ENCODE measurements at regions not wholly inside any gene's neighbourhood (a gene's known extent, or its start where the extent isn't known, plus 50 kb on each side); places are given as distances from the start of the nearest gene placed in this dataset.
"Not testable (repeated sequence)": the region's sequence is repeated elsewhere in the genome, so short reads cannot be mapped to it uniquely, and the experiment has no call there.

DNA sequence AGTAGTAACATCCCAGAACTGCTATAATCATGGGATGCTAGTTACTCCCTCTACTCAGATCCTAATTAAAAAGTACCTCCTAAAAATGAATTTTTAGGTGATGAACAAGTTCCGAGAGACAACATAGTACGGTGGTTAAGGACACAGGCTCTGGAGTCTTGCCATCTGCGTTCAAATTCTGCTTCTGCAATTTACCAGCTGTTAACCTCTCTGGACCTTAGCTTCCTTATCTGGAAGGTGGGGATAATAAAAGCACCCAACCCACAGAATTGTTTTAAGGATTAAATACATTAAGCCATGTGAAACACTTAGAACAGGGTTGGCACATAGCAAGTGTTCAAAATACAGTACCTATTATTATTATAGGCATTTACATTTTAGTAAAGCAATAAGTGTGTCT lies 77.5 kb upstream of the XPA start:
- DNase-seq, result no peak

DNA sequence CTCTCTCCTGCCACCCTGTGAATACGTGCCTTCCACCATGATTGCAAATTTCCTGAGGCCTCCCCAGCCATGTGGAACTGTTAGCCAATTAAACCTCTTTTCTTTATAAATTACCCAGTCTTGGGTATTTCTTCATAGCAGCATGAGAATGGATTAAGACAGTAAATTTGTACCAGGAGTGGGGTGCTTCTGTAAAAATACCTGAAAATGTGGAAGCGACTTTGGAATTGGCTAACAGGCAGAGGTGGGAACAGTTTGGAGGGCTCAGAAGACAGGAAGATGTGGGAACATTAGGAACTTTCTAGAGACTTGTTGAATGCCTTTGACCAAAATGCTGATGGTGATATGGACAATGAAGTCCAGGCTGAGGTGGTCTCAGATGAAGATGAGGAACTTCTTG lies 74.3 kb upstream of the FOXE1 start:
- not testable (repeated sequence) for DNase-seq

DNA sequence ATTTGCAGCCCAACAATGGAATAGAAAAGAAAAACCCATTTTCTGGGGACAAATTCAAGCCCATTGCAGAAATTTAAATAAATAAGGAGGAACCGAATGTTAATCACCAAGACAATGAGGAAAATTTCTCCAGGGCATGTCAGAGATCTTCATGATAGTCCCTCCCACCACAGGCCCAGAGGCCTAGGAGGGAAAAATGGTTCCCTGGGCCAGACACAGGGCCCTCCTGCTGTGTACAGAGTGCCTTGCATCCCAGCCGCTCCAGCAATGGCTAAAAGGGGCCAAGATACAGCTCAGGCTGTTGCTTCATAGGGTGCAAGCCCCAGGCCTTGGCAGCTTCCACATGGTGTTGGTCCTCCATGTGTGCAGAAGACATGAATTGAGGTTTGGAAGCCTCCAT lies 73.4 kb upstream of the FOXE1 start:
- no peak for DNase-seq

DNA sequence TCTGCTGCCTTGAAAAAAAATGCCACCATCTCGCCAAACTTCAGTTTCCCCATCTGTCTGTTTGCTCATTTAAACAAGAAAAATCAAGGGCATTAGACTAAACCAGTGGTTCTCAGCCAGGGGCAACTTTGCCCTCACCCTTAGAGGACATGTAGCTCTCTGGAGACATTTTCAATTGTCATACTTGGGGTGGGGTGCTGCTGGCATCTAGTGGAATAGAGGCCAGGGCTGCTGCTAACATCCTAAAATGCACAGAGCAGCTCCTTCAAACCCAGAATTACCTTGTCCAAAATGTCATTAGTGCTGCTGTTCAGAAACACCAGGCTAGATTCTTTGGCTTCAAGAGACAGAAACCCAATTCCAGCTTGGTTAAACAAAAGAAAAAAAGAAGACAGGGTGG lies 71.1 kb upstream of the FOXE1 start:
- DNase-seq, result no peak

DNA sequence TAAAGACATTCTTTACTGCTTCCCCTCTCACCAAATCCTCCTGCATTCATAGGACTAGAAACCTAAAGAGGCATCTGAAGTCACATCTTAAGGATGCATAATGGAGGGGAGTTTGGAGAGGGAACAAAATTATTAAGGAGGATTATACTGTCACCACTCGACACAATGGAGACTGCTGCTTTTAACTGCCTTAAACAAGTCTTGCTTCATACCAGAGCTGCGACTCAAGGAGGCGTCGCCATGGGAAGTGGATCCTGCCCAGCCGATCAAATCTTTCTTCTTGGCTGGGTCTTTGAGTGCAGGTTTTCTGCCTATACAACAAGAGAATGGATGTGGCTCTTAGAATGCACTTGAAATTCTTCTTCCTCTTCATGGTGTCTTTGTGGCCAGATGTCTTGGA lies 66.7 kb upstream of the FOXE1 start:
- DNase-seq, result no peak

DNA sequence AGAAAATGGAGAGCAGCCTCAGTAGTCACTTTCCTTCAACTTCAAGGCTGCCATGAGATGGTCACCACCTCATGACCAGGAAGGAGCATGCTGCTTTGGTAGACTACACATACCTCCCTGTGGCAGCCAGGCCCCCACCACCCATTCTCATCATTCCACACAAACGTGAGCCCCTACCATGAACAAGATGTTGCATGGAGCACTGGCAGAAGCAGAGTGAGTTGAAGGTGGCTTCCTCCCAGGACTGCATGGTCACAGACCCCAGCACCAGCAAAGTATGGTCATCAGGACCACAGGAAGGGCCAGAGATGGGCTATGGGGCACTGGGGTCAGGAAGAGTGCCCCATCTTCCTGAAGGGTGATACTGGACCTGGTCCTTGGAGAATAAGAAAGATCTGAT lies 65.5 kb upstream of the FOXE1 start:
- DNase-seq, result no peak

DNA sequence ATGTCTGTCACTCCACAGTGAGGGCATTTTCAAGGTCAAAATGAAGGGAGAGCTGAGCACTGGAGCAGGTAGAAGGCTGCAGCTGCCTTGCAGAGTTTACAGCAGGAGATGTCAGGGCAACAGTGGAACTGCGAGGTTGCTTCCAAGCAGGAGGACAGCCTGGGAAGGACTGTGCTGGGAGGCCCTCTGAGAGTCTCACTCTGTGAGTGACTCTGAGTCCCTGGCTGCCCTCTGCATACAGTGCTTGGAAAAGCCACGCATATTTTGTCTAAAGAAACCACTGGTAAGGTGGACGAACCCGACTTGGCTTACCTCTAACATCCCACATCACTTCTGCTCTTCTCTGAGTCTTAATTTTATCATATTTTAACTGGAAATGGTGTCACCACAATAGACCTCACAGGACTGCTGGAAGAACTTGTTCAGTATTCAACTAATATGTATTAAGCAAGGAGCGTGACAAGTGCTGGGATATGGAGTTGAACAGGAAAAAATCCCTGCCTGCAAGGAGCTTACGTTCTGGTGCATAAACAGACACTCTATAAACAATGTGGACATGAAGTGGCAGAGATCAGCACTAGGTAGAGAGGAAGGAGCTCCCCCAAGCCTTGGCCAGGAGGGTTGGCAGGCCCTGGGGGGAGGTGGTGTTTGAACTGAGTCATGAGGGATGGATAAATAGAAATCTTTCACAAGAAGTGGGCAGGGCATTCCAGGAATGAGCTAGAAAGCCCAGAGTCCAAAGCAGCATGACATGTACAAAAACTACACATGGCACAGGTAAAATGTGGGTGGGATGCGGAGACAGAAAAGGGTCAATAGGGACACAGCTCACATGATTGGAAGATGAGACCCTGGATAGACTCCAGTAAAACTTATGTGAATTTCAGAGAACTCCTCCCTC lies 64.0 kb upstream of the FOXE1 start:
- no peak for DNase-seq

DNA sequence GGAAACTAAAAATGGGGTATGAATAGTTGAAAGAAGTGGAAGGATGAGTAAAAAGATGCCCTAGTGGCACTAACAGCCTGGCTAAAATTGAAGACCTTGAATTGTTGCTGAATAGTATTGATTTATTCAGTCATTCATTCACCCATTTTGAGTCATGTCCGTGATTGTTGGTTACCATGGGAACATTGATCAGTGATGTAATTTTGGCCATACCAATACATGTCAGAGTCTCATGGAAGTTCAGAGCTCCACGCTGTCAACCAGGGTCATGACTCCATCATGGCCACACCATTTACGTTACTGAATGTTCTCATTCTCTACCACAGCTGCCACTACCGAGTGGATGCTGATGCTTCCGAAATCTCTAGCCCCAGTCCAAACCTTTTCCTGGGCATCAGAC lies 62.5 kb upstream of the FOXE1 start:
- DNase-seq, result no peak

DNA sequence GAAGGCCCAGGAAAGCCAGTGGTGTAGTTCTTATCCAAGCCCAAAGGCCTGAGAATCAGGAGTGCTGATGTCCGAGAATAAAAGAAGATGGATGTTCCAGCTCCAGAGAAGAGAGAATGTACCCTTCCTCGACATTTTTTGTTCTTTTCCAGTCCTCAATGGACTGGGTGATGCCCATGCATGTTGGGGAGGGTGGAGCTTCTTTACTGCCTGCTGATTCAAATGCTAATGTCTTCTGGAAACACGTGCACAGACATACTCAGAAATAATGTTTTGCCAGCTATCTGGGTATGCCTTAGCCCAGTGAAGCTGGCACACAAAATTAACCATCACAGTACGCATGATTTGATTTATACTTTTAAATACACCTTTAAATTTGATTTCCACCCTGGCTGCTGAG lies 61.5 kb upstream of the FOXE1 start:
- DNase-seq, result no peak

DNA sequence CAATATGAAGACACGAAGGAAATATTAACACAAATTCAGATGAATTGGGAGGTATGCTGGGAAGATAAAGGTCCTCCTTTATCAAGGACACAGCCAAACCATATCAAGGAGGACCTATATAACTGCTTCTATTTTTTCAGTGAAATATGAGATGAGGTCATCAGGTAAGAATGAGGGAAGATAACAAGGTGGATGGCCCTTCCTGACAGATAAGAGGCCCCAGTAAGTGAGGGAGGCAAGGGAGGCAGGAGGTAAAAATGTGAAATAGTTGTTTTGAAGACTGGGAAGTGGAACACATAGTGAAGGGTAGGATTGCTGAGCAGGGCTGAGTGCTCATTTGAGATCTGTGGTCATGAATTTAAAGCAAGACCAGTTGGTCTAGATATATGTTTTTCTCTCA lies 60.0 kb upstream of the FOXE1 start:
- no peak for DNase-seq

DNA sequence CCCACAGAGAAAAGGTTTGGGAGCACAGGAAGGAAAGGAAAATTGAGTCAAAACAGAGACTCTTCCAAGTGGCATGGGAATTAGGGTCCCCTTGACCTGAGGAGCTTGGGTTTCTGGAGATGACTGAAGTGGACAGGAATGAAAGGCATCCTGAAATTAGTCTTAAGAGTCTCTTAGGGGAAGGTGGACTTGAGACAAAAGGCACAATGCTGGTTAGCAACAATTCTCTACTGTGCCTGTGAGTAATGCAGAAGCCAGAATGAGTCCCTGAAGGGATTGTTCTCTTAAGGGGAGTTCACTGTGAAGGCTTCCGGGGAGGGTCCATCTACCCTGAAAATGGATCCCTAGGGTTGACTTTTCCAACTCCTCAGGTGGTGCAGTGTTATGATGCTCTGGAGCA lies 58.4 kb upstream of the FOXE1 start:
- no peak for DNase-seq

DNA sequence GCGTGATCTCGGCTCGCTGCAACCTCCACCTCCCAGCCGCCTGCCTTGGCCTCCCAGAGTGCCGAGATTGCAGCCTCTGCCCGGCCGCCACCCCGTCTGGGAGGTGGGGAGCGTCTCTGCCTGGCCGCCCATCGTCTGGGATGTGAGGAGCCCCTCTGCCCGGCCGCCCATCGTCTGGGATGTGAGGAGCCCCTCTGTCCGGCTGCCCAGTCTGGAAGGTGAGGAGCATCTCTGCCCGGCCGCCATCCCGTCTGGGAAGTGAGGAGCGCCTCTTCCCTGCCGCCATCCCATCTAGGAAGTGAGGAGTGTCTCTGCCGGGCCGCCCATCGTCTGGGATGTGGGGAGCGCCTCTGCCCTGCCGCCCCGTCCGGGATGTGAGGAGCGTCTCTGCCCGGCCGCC lies 56.9 kb upstream of the FOXE1 start:
- DNase-seq, result not testable (repeated sequence)

DNA sequence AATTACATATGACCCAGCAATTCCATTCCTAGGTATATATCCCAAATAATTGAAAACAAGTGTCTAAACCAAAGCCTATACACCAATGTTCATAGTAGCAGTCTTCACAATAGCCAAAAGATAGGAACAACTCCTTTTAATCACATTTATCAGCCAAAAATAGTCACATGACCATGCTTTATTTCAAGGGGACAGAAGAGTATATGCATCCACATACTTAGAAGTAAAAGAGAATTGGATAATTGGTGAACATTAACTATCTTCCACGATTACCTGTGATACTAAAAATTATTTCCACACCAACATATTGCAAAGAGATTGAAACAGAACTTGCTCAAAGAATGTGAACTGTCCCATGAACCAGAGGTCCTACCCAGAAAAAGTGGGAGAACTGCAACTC lies 51.8 kb upstream of the FOXE1 start:
- DNase-seq, result no peak

DNA sequence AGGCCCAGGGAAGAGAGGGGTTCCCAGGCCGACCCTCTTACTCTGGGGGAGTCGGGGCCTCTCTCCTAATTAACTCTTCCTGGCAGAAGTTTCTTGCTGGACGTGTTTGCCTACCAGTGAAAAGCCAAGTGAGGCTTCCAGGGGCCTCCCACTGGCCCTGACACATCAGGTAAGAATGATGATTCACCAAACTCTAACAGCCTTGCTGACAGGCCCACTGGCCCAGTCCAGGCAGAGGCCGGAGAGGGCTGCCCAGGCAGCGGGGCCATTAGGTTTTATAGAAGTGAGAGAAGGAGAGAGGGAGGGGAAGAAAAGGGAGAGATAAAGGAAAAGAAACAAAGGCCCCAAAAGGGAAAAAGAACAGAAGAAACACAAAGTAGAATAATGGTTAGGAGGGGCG lies 50.8 kb upstream of the FOXE1 start:
- no peak for DNase-seq

DNA sequence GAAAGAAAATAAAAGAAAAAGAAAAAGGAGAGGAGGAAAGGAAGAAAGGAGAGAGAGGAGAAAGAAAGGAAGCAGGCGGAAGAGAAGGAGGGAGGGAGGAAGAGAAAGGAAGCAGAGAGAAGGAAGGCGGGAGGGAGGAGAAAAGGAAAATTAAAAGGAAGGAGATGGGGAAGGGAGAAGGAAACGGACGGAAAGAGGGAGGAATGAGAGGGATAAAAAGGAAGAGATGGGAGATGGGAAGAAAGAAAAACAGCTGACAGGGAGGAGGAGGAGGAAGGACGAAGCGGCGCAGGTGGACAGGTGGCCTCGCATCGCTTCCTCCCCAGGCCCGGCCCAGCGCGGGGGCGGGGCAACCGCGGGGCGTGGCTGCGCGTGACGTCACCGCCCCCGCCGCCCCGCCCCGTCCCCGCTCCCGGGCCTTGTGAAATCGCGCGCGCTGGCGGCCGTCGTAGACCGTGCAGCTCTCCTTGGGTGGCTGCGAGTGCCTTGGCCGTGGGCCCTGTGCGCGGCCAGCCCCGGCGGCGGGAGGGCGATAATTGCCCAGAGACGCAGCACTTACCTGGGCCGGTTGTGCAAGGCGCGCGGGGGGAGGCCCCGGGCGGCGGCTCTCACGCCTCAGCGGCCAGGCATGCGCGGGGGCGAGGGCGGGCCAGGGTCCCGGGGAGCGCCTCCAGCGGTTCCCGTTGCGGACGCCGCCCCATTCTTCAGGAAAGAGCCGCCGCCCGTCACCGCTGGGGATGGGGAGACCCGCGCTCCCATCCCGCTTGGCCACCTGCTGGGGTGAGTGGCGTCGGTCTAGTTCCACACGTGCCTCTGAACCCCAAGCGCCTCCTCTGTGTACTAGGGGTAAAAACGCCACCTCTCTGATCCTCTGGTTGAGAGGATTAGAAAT lies 49.6 kb upstream of the FOXE1 start:
- peak; percentile 72 for DNase-seq
